ENCODE measurements at regions not wholly inside any gene's neighbourhood (a gene's known extent, or its start where the extent isn't known, plus 50 kb on each side); places are given as distances from the start of the nearest gene placed in this dataset.
"Not testable (repeated sequence)": the region's sequence is repeated elsewhere in the genome, so short reads cannot be mapped to it uniquely, and the experiment has no call there.

DNA sequence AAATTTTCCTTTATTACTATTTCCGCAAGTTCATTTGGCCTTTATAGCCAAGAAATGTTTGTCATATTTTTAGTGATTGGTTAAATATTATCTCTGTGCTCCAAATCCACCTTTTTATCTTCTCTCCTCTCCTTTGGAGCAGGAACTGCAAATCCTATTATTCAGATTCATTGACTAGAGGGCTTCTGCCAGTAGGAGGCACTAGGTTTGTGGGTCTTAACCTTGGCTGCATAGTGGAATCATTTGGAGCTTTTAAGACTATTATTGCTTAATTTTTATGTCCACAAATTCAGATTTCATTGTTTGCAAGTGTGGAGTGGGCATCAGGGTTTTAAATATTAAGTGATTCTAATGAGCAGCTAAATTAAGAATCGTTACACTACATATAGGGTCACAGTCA is 75.3 kb upstream of the SYT10 start:
- H3K9me3 Mint-ChIP-seq: peaks cover 0 to 10% (median 2%) of the 10 kb centered on the region in 6 donors
- H3K27ac Mint-ChIP-seq: no peak overlapping the region
- DNase-seq: no peak
- H3K36me3 Mint-ChIP-seq: no peaks in the 10 kb centered on the region
- H3K27me3 Mint-ChIP-seq (ENCODE audit: low read depth in 3 of 3): peaks cover 0 to 2% (median 0%) of the 10 kb centered on the region in 3 donors
- H3K4me3 Mint-ChIP-seq: no peak overlapping the region
- H3K4me1 Mint-ChIP-seq: no peaks in the 10 kb centered on the region

DNA sequence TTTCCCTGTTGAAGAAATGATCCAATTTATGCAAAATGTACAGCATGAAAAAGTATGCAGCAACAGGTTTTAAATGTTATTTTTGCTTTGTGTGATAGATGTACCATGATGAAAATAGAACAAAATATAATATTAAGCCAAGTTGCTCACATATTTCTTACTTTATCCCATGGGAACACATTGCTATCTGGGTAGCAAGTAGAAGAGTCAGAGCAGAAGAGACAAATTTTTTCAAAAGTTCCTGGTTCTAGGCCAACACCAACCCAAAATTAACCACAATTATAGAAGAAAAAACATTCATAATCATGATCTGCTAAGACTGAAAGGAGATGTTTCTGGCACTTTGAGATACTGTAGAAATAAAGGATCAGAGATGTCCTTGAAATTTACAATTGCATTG is 79.9 kb upstream of the SYT10 start:
- no peak overlapping the region for H3K27ac Mint-ChIP-seq

DNA sequence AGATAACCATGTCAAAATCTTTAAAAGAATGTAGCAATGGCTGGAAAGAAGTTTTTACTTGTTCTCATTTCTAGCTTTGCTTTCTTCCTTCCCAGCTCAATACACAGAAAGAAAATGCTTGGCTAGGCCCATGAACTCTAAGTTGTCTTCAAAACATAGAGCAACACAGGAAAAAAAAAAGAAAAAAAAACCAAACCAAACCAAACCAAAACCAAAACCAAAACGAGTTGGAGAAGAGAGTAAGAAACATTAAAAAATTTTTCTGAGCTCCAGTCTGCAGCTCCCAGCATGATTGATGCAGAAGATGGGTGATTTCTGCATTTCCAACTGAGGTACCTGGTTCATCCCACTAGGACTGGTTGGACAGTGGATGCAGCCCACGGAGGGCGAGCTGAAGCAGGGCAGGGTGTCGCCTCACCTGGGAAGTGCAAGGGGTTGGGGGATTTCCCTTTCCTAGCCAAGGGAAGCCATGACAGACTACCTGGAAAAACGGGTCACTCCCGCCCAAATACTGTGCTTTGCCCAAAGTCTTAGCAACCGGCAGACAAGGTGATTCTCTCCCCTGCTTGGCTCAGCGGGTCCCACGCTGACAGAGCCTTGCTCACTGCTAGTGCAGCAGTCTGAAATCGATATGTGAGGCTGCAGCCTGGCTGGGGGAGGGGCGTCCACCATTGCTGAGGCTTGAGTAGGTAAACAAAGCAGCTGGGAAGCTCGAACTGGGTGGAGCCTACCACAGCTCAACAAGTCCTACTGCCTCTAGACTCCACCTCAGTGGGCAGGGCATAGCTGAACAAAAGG is 81.1 kb upstream of the SYT10 start:
- H3K9me3 Mint-ChIP-seq: peaks cover 3 to 23% (median 9%) of the 10 kb centered on the region in 6 donors
- not testable (repeated sequence) for H3K27ac Mint-ChIP-seq; H3K36me3 Mint-ChIP-seq; H3K4me1 Mint-ChIP-seq; H3K27me3 Mint-ChIP-seq (ENCODE audit: low read depth in 3 of 3); H3K4me3 Mint-ChIP-seq; DNase-seq

More for the DNA sequence above, 79.9 kb upstream of the SYT10 start:
- H3K36me3 Mint-ChIP-seq: no peaks in the 10 kb centered on the region
- peaks cover 0 to 2% (median 0%) of the 10 kb centered on the region in 3 donors for H3K27me3 Mint-ChIP-seq (ENCODE audit: low read depth in 3 of 3)
- no peak for DNase-seq
- no peak overlapping the region for H3K4me3 Mint-ChIP-seq
- peaks cover 3 to 15% (median 7%) of the 10 kb centered on the region in 6 donors for H3K9me3 Mint-ChIP-seq
- no peaks in the 10 kb centered on the region for H3K4me1 Mint-ChIP-seq

DNA sequence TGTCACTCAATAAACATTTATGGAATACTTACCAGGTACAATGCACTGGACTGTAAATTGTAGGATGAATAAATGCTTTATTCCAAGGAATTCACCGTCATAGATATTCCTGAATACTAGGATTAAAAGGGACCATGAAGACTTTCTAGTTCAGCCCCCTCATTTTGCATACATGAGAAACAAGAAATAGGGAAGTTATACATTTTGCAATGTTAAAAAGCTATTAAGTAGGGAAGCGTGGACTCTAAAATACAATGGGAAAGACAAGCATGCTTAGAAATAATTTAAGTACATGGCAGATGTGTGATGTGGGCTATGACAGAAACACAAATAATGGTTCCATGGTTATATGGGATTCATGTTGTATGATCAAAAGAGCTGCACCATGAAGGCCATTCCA is 89.4 kb upstream of the SYT10 start:
- Mint-ChIP-seq H3K9me3 (peaks cover 0 to 11% (median 7%) of the 10 kb centered on the region in 6 donors), H3K4me3 (no peak overlapping the region), H3K36me3 (peaks cover 0 to 3% (median 0%) of the 10 kb centered on the region in 3 donors), H3K27ac (no peak overlapping the region), H3K4me1 (no peaks in the 10 kb centered on the region), H3K27me3 (ENCODE audit: low read depth in 3 of 3) (peaks cover 0 to 2% (median 0%) of the 10 kb centered on the region in 3 donors)
- DNase-seq: no peak

DNA sequence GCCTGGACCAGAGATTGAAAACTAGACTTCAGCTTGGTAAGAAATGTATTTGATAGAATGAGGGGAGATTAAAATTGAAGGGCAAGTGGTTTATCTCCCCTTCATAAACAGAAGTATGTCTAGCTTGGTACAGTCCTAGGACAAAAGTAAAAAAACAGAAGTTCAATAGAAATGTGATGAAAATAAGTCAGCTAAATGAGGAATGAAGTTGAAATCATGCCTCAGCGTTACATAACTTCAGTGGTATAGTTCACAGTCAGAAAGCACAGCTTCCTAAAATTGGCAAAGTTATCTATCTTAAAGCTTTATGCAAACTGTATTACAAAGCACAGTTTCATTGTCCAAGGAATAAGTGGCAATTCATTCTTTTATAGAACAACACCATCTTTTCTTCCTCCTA is 90.2 kb upstream of the SYT10 start:
- Mint-ChIP-seq H3K36me3 (peaks cover 0 to 3% (median 0%) of the 10 kb centered on the region in 3 donors), H3K27me3 (ENCODE audit: low read depth in 3 of 3) (peaks cover 0 to 2% (median 0%) of the 10 kb centered on the region in 3 donors), H3K4me1 (no peaks in the 10 kb centered on the region), H3K27ac (no peak overlapping the region), H3K9me3 (peaks cover 0 to 10% (median 5%) of the 10 kb centered on the region in 6 donors), H3K4me3 (no peak overlapping the region)
- no peak for DNase-seq

DNA sequence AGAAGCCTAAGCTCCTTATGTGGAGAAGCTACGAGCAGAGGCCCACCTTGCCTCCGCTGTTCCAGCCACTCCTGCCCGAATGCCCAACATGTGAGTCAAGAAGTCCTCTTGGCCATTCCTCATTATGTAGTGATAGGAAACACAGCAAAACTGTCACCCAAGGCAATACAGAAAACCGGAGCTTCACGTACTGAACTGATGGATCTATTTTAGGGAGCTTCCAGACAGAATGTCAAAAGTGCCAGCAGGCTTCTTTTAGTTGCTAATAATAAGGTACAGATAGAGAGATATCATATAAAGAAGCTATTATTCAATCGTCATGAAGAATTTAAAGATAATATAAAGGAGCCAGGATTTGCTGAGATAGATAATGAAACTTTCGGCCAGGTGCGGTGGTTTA is 91.6 kb upstream of the SYT10 start:
- H3K4me1 Mint-ChIP-seq: no peaks in the 10 kb centered on the region
- no peak for DNase-seq
- no peak overlapping the region for H3K4me3 Mint-ChIP-seq
- no peaks in the 10 kb centered on the region for H3K27me3 Mint-ChIP-seq (ENCODE audit: low read depth in 3 of 3)
- H3K9me3 Mint-ChIP-seq: peaks cover 0 to 6% (median 2%) of the 10 kb centered on the region in 6 donors
- no peak overlapping the region for H3K27ac Mint-ChIP-seq
- peaks cover 0 to 3% (median 0%) of the 10 kb centered on the region in 3 donors for H3K36me3 Mint-ChIP-seq

DNA sequence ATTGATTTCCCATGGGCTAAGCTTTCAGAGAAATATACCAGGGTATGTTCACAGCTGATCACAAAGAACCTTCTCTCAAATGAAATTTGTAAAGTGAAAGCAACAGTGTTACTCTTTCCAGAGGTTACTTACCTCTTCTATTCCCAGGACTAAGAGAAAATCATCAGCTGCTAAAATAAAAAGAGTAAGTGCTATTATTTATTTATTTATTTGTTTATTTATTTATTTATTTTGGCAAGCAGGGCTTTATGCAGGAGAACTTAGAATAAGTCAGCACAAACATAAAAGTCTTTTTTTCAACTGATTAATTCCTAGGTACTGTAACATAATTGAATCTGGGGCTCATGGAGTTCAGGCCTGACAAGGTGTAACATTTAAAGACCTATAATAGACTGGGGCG is 93.9 kb upstream of the SYT10 start:
- Mint-ChIP-seq H3K27me3 (ENCODE audit: low read depth in 3 of 3) (no peaks in the 10 kb centered on the region), H3K27ac (no peak overlapping the region), H3K9me3 (peaks cover 0 to 11% (median 6%) of the 10 kb centered on the region in 6 donors), H3K36me3 (no peaks in the 10 kb centered on the region), H3K4me1 (no peaks in the 10 kb centered on the region), H3K4me3 (no peak overlapping the region)
- DNase-seq: no peak

DNA sequence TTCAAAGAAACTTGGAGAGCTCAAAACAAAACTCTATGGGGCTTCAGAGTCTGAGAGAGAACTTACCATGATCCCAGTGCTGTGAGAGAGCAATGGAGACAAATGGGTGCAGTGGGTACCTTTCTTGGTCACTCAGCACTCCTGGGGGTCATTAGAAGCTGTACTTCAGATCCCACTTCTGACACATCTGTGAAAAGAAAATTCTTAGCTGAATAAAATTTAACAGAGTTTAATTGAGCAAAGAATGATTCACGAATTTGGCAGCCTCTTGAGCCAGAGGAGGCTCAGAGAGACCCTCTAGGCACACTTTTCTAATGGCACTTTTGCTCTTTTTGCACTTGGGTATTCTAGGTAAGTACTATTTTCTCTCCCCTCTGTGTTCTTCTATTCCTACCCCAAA is 96.8 kb upstream of the SYT10 start:
- DNase-seq: no peak
- no peaks in the 10 kb centered on the region for H3K4me1 Mint-ChIP-seq
- peaks cover 6 to 23% (median 12%) of the 10 kb centered on the region in 6 donors for H3K9me3 Mint-ChIP-seq
- no peak overlapping the region for H3K27ac Mint-ChIP-seq
- H3K27me3 Mint-ChIP-seq (ENCODE audit: low read depth in 3 of 3): peaks cover 0 to 2% (median 1%) of the 10 kb centered on the region in 3 donors
- H3K36me3 Mint-ChIP-seq: no peaks in the 10 kb centered on the region
- H3K4me3 Mint-ChIP-seq: no peak overlapping the region

DNA sequence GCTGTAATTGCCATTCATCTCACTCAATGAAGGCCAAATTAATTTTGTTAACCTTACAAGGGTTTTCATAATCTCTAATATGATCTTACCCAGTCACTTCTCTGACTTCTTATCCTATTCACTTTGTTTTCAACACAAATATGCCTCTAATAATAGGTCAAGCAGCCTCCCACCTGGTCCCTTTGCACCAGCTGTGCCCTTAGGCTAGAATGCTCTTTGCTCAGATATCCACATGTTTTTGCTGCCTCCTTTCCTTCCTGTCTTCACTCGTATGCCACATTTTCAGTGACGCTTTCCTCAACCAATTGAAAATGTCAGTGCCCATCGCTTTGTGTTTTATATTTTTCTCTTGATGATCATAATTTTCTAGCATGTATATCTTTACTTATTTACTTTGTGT is 106.4 kb upstream of the SYT10 start:
- H3K4me1 Mint-ChIP-seq: no peaks in the 10 kb centered on the region
- H3K27ac Mint-ChIP-seq: no peak overlapping the region
- H3K36me3 Mint-ChIP-seq: no peaks in the 10 kb centered on the region
- peaks cover 0 to 3% (median 0%) of the 10 kb centered on the region in 3 donors for H3K27me3 Mint-ChIP-seq (ENCODE audit: low read depth in 3 of 3)
- H3K9me3 Mint-ChIP-seq: peaks cover 10 to 35% (median 11%) of the 10 kb centered on the region in 6 donors
- no peak overlapping the region for H3K4me3 Mint-ChIP-seq
- DNase-seq: no peak

DNA sequence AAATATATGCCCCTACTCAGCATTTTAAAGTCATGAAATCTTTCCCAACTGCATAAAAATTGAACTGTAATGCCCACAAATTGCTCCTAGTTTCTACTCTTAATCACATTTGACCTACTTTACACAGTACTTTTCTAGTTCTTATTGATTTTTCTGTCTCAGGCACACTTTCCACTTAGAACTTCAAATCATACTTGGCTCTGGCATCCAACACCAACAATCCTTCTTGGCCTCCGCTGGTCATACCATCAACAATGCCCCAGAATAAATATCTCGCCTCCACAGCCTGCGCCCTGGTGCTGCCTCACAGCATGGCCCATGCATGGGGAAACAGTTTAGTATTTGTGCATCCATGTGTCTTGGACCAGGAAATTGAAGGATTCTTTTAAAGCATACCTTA is 107.5 kb upstream of the SYT10 start:
- peaks cover 0 to under 1% (median 0%) of the 10 kb centered on the region in 3 donors for H3K36me3 Mint-ChIP-seq
- no peak overlapping the region for H3K27ac Mint-ChIP-seq

DNA sequence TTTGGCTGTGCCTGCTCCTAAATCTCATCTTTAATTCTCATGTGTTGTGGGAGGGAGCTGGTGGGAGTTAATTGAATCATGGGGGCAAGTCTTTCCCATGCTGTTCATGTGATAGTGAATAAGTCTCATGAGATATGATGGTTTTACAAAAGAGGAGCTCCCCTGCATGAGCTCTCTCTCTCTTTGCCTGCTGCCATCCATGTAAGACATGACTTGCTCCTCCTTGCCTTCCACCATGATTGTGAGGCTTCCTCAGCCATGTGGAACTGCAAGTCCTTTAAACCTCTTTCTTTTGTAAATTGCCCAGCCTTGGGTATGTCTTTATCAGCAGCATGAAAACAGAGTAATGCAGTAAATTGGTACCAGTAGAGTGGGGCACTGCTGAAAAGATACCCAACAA is 110.6 kb upstream of the SYT10 start:
- not testable (repeated sequence) for H3K27ac Mint-ChIP-seq; DNase-seq; H3K27me3 Mint-ChIP-seq (ENCODE audit: low read depth in 3 of 3); H3K4me3 Mint-ChIP-seq; H3K4me1 Mint-ChIP-seq; H3K36me3 Mint-ChIP-seq
- H3K9me3 Mint-ChIP-seq: peaks cover 6 to 26% (median 14%) of the 10 kb centered on the region in 6 donors

More for the DNA sequence above, 107.5 kb upstream of the SYT10 start:
- no peak for DNase-seq
- H3K4me3 Mint-ChIP-seq: no peak overlapping the region
- H3K4me1 Mint-ChIP-seq: no peaks in the 10 kb centered on the region
- H3K27me3 Mint-ChIP-seq (ENCODE audit: low read depth in 3 of 3): peaks cover 0 to 3% (median 0%) of the 10 kb centered on the region in 3 donors
- peaks cover 10 to 37% (median 12%) of the 10 kb centered on the region in 6 donors for H3K9me3 Mint-ChIP-seq

DNA sequence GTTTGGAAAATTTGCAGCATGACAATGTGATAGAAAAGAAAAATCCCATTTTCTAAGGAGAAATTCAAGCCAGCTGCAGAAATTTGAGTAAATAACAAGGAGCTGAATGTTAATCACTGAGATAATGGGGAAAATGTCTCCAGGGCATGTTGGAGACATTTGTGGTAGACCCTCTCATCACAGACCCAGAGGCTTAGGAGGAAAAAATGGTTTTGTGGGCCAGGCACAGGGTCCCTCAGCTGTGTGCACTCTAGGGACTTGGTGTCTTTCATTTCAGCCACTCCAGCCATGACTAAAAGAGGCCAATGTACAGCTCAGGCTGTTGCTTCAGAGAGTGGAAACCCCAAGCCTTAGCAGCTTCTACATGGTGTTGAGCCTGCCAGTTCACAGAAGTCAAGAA is 111.4 kb upstream of the SYT10 start:
- Mint-ChIP-seq H3K9me3 (peaks cover 6 to 24% (median 12%) of the 10 kb centered on the region in 6 donors), H3K4me3 (no peak overlapping the region), H3K4me1 (no peaks in the 10 kb centered on the region), H3K27me3 (ENCODE audit: low read depth in 3 of 3) (peaks cover 0 to 2% (median 1%) of the 10 kb centered on the region in 3 donors), H3K27ac (no peak overlapping the region), H3K36me3 (peaks cover 0 to 4% (median 0%) of the 10 kb centered on the region in 3 donors)
- DNase-seq: no peak

DNA sequence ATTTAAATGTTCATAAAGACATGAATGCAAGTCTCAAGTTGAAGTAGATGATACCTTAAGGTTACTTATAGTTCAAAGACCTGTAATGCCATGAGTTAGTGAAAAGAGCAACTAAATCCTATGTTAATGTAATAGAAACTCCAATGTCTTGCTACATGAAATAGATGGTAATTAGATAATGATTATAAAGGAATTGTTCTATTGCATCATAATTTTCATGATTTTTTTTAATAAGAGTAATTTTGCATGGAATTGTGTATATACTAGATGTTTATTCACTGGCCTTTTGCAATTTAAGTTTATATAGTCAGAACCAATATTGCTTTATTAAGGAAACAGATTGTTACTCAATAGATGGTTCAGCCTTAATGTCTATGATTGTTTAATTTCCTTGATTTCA is 115.5 kb upstream of the SYT10 start:
- Mint-ChIP-seq H3K27ac (no peak overlapping the region), H3K36me3 (peaks cover 0 to 4% (median 0%) of the 10 kb centered on the region in 3 donors), H3K4me1 (no peaks in the 10 kb centered on the region), H3K27me3 (ENCODE audit: low read depth in 3 of 3) (peaks cover 0 to 2% (median 0%) of the 10 kb centered on the region in 3 donors), H3K9me3 (peaks cover 4 to 25% (median 14%) of the 10 kb centered on the region in 6 donors), H3K4me3 (no peak overlapping the region)
- DNase-seq: no peak

DNA sequence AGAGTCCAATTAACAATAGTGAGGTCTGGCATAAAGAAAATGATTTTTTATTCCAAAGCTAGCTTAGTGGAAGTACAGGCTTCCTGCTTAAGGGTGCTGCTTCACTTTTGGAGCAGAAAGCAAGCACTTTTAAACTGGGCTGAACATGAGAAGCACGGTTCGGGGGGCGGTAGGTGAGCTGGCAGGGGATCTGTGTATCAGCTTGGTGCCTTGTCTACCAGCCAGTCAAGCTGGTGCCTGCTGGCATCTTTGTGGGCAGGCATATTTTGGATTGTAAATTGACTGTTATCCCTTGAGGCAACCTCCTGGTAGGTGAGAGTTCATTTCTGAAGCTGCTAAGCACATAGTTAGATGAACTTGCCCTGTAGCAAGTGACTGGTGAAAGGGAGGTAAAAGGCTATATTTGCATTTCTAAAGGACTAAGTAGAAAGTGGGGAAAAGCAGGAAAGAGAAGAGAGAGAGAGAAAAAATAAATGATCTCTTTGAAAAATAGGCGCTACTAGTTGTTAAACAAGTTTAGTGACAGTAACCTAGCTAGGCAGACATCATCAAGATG is 121.1 kb upstream of the SYT10 start:
- no peak overlapping the region for H3K4me3 Mint-ChIP-seq
- peaks cover 7 to 36% (median 16%) of the 10 kb centered on the region in 6 donors for H3K9me3 Mint-ChIP-seq
- H3K27me3 Mint-ChIP-seq (ENCODE audit: low read depth in 3 of 3): no peaks in the 10 kb centered on the region
- no peaks in the 10 kb centered on the region for H3K36me3 Mint-ChIP-seq
- H3K27ac Mint-ChIP-seq: no peak overlapping the region
- no peaks in the 10 kb centered on the region for H3K4me1 Mint-ChIP-seq
- no peak for DNase-seq
